Neural cell (in vitro differentiated cells): ENCODE measurements at regions not wholly inside any gene's neighbourhood (a gene's known extent, or its start where the extent isn't known, plus 50 kb on each side); places are given as distances from the start of the nearest gene placed in this dataset.
A peak's percentile ranks its signal among the peaks of the same experiment; 100 is the strongest.
"Not testable (repeated sequence)": the region's sequence is repeated elsewhere in the genome, so short reads cannot be mapped to it uniquely, and the experiment has no call there.

ENCODE experiments used
- H2AFZ ChIP-seq: fragments of 200-600, 300-800 bp; sonication (generic), shearing (Covaris generic); 2 replicates; pipeline ENCODE4 v1.6.0; 2014; ENCODE audit warnings: low read depth, mild to moderate bottlenecking, antibody characterized with exemption, low read length, moderate library complexity
- H3F3A ChIP-seq: fragments of 200-600 bp; shearing (Covaris generic); 2 replicates; pipeline ENCODE4 v1.6.1; 2016; ENCODE audit warnings: mild to moderate bottlenecking, moderate library complexity, mixed read lengths, antibody characterized with exemption, low read length; ENCODE audit not compliant: insufficient read depth, poor library complexity, severe bottlenecking
- H3K27ac ChIP-seq: fragments of 200-600, 300-800 bp; sonication (generic), shearing (Covaris generic); 2 replicates; pipeline ENCODE4 v1.5.1; 2014; ENCODE audit warnings: mild to moderate bottlenecking, low read length, moderate library complexity
- H3K27me3 ChIP-seq: fragments of 300-800, 200-600 bp; sonication (generic), shearing (Covaris generic); 2 replicates; pipeline ENCODE4 v1.6.0; 2014; ENCODE audit warnings: mild to moderate bottlenecking, low read depth, low read length, moderate library complexity; ENCODE audit not compliant: insufficient read depth
- H3K36me3 ChIP-seq: fragments of 300-800, 200-600 bp; sonication (generic), shearing (Covaris generic); 2 replicates; pipeline ENCODE4 v1.5.1; 2014; ENCODE audit warnings: mild to moderate bottlenecking, antibody characterized with exemption, low read length, moderate library complexity; ENCODE audit not compliant: insufficient read depth
- H3K4me2 ChIP-seq: fragments of 300-800, 200-600 bp; sonication (generic), shearing (Covaris generic); 2 replicates; pipeline ENCODE4 v1.6.0; 2014; ENCODE audit warnings: mild to moderate bottlenecking, low read length
- H3K4me3 ChIP-seq: fragments of 300-800, 200-600 bp; sonication (generic), shearing (Covaris generic); 2 replicates; pipeline ENCODE4 v1.5.1; 2014; ENCODE audit warnings: mild to moderate bottlenecking, low read length, moderate library complexity
- H3K79me2 ChIP-seq: fragments of 200-600 bp; shearing (Covaris generic); replicated peaks from 2 replicates; pipeline ENCODE4 v1.6.0; 2014; ENCODE audit warnings: mild to moderate bottlenecking, low read length, moderate library complexity; ENCODE audit not compliant: insufficient read depth
- H3K9ac ChIP-seq: fragments of 300-800, 200-600 bp; sonication (generic), shearing (Covaris generic); 2 replicates; pipeline ENCODE4 v1.6.1; 2016; ENCODE audit warnings: mild to moderate bottlenecking, low read length, mixed read lengths
- H3K9me2 ChIP-seq: fragments of 200-600 bp; shearing (Covaris generic); 2 replicates; pipeline ENCODE4 v1.6.1; 2016; ENCODE audit warnings: mild to moderate bottlenecking, low read length, mixed read lengths; ENCODE audit not compliant: insufficient read depth
- H3K9me3 ChIP-seq: fragments of 200-600, 300-800 bp; sonication (generic), shearing (Covaris generic); 2 replicates; pipeline ENCODE4 v1.6.1; 2016; ENCODE audit warnings: mild to moderate bottlenecking, mixed run types, low read length, moderate library complexity, mixed read lengths
- H4K20me1 ChIP-seq: fragments of 200-600 bp; shearing (Covaris generic); 2 replicates; pipeline ENCODE4 v1.6.1; 2016; ENCODE audit warnings: mild to moderate bottlenecking, mixed run types; ENCODE audit not compliant: insufficient read depth
- EP300 ChIP-seq: fragments of 450-650 bp; conservative IDR thresholded peaks from 2 replicates; pipeline ENCODE4 v1.6.1; 2014; ENCODE audit warnings: antibody characterized with exemption, mild to moderate bottlenecking, moderate library complexity; ENCODE audit not compliant: poor library complexity, severe bottlenecking
- EZH2 ChIP-seq: fragments of 200-600, 300-800 bp; shearing (Covaris generic), sonication (generic); IDR thresholded peaks from 2 replicates; pipeline ENCODE4 v1.6.1; 2014; ENCODE audit warnings: antibody characterized with exemption, low read length, borderline replicate concordance, mild to moderate bottlenecking; ENCODE audit not compliant: insufficient read depth, poor library complexity, severe bottlenecking
- MXI1 ChIP-seq: fragments of 450-650 bp; conservative IDR thresholded peaks from 2 replicates; pipeline ENCODE4 v1.6.1; 2014; ENCODE audit warnings: antibody characterized with exemption, mild to moderate bottlenecking; ENCODE audit not compliant: poor library complexity, severe bottlenecking
- POLR2AphosphoS5 ChIP-seq: IDR thresholded peaks from 2 replicates; pipeline ENCODE4 v1.6.1; 2012
- RAD21 ChIP-seq: fragments of 450-650 bp; conservative IDR thresholded peaks from 2 replicates; pipeline ENCODE4 v1.6.1; 2014; ENCODE audit warnings: antibody characterized with exemption, mild to moderate bottlenecking, moderate library complexity
- SMC3 ChIP-seq: fragments of 450-650 bp; conservative IDR thresholded peaks from 2 replicates; pipeline ENCODE4 v1.6.1; 2014; ENCODE audit warnings: antibody characterized with exemption, mild to moderate bottlenecking, moderate library complexity; ENCODE audit not compliant: poor library complexity
- TAF1 ChIP-seq: IDR thresholded peaks from 2 replicates; pipeline ENCODE4 v1.6.1; 2012; ENCODE audit warnings: low read depth
- TF ChIP-seq, protein P1 (sequence below): fragments of 450-650 bp; IDR thresholded peaks from 2 replicates; pipeline ENCODE4 v1.5.1; 2014; ENCODE audit warnings: antibody characterized with exemption, mild to moderate bottlenecking, moderate library complexity; ENCODE audit not compliant: poor library complexity, severe bottlenecking
- TF ChIP-seq, protein P2 (sequence below): IDR thresholded peaks from 2 replicates; pipeline ENCODE4 v1.6.1; 2012; ENCODE audit warnings: borderline replicate concordance

DNA sequence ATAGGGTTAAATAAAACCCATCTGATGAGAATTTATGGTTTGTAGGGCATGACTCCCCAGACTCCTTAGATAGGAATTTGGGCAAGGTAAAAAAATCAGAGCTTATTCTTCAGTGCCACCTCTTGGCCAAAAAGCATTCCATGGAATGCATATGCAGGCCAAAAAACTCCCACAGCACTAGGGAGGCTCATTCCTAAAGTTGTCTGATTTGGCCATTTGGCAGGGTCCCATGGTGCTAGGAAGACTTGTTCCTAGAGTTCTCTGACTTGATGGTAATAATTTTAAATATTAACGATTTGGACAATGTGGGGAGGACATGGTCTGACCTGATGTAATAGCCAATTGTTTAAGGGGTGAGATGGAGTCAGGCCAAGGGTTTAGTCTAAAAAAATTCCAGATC is 93.0 kb downstream of the SPIN4 start:
- H3K79me2 ChIP-seq: no peaks in the 10 kb centered on the region
- H3K4me3 ChIP-seq: no peak overlapping the region
- no peak overlapping the region for H3K4me2 ChIP-seq
- TF ChIP-seq, protein P1, sequence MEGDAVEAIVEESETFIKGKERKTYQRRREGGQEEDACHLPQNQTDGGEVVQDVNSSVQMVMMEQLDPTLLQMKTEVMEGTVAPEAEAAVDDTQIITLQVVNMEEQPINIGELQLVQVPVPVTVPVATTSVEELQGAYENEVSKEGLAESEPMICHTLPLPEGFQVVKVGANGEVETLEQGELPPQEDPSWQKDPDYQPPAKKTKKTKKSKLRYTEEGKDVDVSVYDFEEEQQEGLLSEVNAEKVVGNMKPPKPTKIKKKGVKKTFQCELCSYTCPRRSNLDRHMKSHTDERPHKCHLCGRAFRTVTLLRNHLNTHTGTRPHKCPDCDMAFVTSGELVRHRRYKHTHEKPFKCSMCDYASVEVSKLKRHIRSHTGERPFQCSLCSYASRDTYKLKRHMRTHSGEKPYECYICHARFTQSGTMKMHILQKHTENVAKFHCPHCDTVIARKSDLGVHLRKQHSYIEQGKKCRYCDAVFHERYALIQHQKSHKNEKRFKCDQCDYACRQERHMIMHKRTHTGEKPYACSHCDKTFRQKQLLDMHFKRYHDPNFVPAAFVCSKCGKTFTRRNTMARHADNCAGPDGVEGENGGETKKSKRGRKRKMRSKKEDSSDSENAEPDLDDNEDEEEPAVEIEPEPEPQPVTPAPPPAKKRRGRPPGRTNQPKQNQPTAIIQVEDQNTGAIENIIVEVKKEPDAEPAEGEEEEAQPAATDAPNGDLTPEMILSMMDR: no peak
- TF ChIP-seq, protein P2, sequence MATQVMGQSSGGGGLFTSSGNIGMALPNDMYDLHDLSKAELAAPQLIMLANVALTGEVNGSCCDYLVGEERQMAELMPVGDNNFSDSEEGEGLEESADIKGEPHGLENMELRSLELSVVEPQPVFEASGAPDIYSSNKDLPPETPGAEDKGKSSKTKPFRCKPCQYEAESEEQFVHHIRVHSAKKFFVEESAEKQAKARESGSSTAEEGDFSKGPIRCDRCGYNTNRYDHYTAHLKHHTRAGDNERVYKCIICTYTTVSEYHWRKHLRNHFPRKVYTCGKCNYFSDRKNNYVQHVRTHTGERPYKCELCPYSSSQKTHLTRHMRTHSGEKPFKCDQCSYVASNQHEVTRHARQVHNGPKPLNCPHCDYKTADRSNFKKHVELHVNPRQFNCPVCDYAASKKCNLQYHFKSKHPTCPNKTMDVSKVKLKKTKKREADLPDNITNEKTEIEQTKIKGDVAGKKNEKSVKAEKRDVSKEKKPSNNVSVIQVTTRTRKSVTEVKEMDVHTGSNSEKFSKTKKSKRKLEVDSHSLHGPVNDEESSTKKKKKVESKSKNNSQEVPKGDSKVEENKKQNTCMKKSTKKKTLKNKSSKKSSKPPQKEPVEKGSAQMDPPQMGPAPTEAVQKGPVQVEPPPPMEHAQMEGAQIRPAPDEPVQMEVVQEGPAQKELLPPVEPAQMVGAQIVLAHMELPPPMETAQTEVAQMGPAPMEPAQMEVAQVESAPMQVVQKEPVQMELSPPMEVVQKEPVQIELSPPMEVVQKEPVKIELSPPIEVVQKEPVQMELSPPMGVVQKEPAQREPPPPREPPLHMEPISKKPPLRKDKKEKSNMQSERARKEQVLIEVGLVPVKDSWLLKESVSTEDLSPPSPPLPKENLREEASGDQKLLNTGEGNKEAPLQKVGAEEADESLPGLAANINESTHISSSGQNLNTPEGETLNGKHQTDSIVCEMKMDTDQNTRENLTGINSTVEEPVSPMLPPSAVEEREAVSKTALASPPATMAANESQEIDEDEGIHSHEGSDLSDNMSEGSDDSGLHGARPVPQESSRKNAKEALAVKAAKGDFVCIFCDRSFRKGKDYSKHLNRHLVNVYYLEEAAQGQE: no peak
- TF ChIP-seq RAD21 (no peak), TAF1 (no peak), EP300 (no peak), SMC3 (no peak), MXI1 (no peak), POLR2AphosphoS5 (no peak), EZH2 (no peak)
- no peaks in the 10 kb centered on the region for H3K27me3 ChIP-seq
- no peaks in the 10 kb centered on the region for H3K9me2 ChIP-seq
- H2AFZ ChIP-seq: no peak overlapping the region
- H3K27ac ChIP-seq: no peak overlapping the region
- no peaks in the 10 kb centered on the region for H4K20me1 ChIP-seq
- H3K36me3 ChIP-seq: no peaks in the 10 kb centered on the region
- no peaks in the 10 kb centered on the region for H3K9me3 ChIP-seq
- no peaks in the 10 kb centered on the region for H3F3A ChIP-seq
- no peak overlapping the region for H3K9ac ChIP-seq

DNA sequence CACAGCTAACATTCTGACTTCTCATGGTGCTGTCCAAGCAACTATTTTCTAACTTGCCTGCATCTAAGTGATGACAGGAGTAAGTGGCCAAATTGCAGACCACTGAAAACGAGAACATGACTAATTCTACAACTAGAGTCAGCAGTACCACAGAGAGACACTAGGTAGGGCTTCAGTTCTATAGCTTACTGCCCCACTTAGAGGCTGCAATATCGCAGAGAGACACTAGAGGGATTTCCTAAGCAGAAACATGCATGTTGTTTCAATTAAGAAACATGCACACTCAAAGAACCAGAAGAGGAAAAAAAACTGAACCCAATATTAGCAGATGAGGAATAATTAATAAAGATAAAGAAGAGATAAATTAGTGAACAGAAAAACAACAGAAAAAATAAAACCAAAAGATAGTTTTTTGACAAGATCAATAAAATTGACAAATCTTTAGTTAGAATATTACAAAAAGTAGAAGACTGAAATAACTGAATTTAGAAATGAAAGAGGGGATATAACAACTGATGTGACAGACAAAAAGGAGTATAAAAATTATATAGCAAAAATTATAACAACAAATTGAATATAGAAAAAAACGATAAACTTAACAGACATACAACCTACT is 100.8 kb downstream of the SPIN4 start:
- TF ChIP-seq, protein P1: peak; percentile 82
- TF ChIP-seq SMC3 (peak; percentile 81), RAD21 (peak; percentile 77)
- TF ChIP-seq, protein P2: no peak
- no peaks in the 10 kb centered on the region for H3K9me2 ChIP-seq
- no peaks in the 10 kb centered on the region for H3K79me2 ChIP-seq
- no peaks in the 10 kb centered on the region for H3K27me3 ChIP-seq
- H3K4me2 ChIP-seq: no peak overlapping the region
- no peak overlapping the region for H3K27ac ChIP-seq
- H2AFZ ChIP-seq: no peak overlapping the region
- H3K4me3 ChIP-seq: no peak overlapping the region
- H4K20me1 ChIP-seq: no peaks in the 10 kb centered on the region
- H3F3A ChIP-seq: no peaks in the 10 kb centered on the region
- H3K36me3 ChIP-seq: no peaks in the 10 kb centered on the region
- no peak overlapping the region for H3K9ac ChIP-seq
- H3K9me3 ChIP-seq: no peaks in the 10 kb centered on the region

DNA sequence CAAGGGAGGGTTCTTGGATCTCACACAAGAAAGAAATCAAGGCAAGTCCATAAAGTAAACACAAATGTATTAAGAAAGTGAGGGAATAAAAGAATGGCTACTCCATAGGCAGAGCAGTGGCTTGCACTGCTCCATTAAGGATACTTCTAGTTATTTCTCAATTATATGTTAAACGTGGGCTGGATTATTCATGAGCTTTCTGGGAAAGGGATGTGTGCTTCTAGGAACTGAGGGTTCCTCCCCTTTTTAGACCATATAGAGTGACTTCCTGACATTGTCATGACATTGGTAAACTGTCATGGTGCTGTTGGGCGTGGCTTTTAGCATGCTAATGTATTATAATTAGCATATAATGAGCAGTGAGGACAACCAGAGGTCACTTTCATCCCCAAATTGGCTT is 108.4 kb downstream of the SPIN4 start:
- H3K9ac ChIP-seq, H3K27ac ChIP-seq, H3K4me2 ChIP-seq, H3K79me2 ChIP-seq, H4K20me1 ChIP-seq, H3F3A ChIP-seq, H3K36me3 ChIP-seq, H3K9me2 ChIP-seq, H3K9me3 ChIP-seq, H3K4me3 ChIP-seq, H3K27me3 ChIP-seq, H2AFZ ChIP-seq: not testable (repeated sequence)
